ENCODE measurements at regions not wholly inside any gene's neighbourhood (a gene's known extent, or its start where the extent isn't known, plus 50 kb on each side); places are given as distances from the start of the nearest gene placed in this dataset.

GRCh38 chr15:81666839-81667238, 292.8 kb upstream of the TMC3 start:
- TF ChIP-seq POLR2A (IDR thresholded peaks at IDR 0.05) (no peak), CTCF (IDR thresholded peaks at IDR 0.05) (no peak)
